ENCODE measurements at regions not wholly inside any gene's neighbourhood (a gene's known extent, or its start where the extent isn't known, plus 50 kb on each side); places are given as distances from the start of the nearest gene placed in this dataset.

GRCh38 chr4:79223993-79224776 lies 101.7 kb downstream of the NAA11 start:
- Histone ChIP-seq H3K4me1 (no peaks in the 10 kb centered on the region), H3K27ac (no peak overlapping the region), H3K4me3 (no peak overlapping the region), H3K9me3 (no peaks in the 10 kb centered on the region), H3K4me2 (no peak overlapping the region)
- WGBS (ENCODE audit: missing lambda C conversion rate), result 4% methylated on average over 5 of the region's 5 CpGs
- ATAC-seq (no peak), FAIRE-seq (no peak), DNase-seq (ENCODE audit: low read depth in 1 of 2, low spot score in 1 of 2) (no peak)
- ChIA-PET CTCF (no interaction called here), POLR2A (no interaction called here)
- no peak for TF ChIP-seq MAX (IDR thresholded peaks at IDR 0.05)
- no peak for TF ChIP-seq JUNB (IDR thresholded peaks at IDR 0.05)
- TF ChIP-seq CHD2 (IDR thresholded peaks at IDR 0.05; ENCODE audit: low read length, partially characterized antibody), result no peak
- no peak for TF ChIP-seq NPAS2 (CRISPR knock-in tag; IDR thresholded peaks at IDR 0.05; ENCODE audit: borderline replicate concordance)
- no peak for TF ChIP-seq SREBF2 (IDR thresholded peaks at IDR 0.05)
- no peak for TF ChIP-seq RCOR1 (IDR thresholded peaks at IDR 0.05; ENCODE audit: low read depth, low read length)

- TF ChIP-seq E2F6 (IDR thresholded peaks at IDR 0.05; ENCODE audit: borderline replicate concordance, low read depth), result no peak
- no peak for TF ChIP-seq FOXS1 (CRISPR knock-in tag; IDR thresholded peaks at IDR 0.05)
- no peak for TF ChIP-seq REST (IDR thresholded peaks at IDR 0.05)
- no peak for TF ChIP-seq EHF (CRISPR knock-in tag; IDR thresholded peaks at IDR 0.05)
- no peak for TF ChIP-seq MAX (IDR thresholded peaks at IDR 0.05)
- TF ChIP-seq SREBF2 (IDR thresholded peaks at IDR 0.05), result no peak
- no peak for TF ChIP-seq FOSL2 (IDR thresholded peaks at IDR 0.05)
- no peak for TF ChIP-seq FOSL2 (CRISPR knock-in tag; IDR thresholded peaks at IDR 0.05)
- TF ChIP-seq JUN (IDR thresholded peaks at IDR 0.05), result no peak
- TF ChIP-seq JUNB (IDR thresholded peaks at IDR 0.05), result no peak
- no peak for FAIRE-seq
- ATAC-seq, result no peak
- no peak overlapping the region for H3K4me3 ChIP-seq
- no peaks in the 10 kb centered on the region for H3K4me1 ChIP-seq
- no peaks in the 10 kb centered on the region for H3K9me3 ChIP-seq
- no peak overlapping the region for H3K4me2 ChIP-seq
- ChIA-PET POLR2A (no interaction called here), CTCF (interaction anchor here (0.7 kb wide), 1 partner anchor 746 kb away, joined by 3 read pairs; no protein-coding TSS in a partner anchor)
- no peak for DNase-seq (ENCODE audit: low read depth in 1 of 2, low spot score in 1 of 2)
- H3K27ac ChIP-seq, result no peak overlapping the region
Measured at GRCh38 chr4:79217025-79217424, 108.8 kb downstream of the NAA11 start.

GRCh38 chr4:79213702-79214101 lies 112.2 kb downstream of the NAA11 start:
- DNase-seq (ENCODE audit: low read depth in 1 of 2, low spot score in 1 of 2), result no peak
- no peaks in the 10 kb centered on the region for H3K9me3 ChIP-seq
- no peak overlapping the region for H3K4me3 ChIP-seq
- H3K27ac ChIP-seq, result no peak overlapping the region
- no peaks in the 10 kb centered on the region for H3K4me1 ChIP-seq
- POLR2A ChIA-PET, result no interaction called here
- FAIRE-seq, result no peak
- no peak for ATAC-seq
- CTCF ChIA-PET, result no interaction called here
- TF ChIP-seq EHMT2 (IDR thresholded peaks at IDR 0.05; ENCODE audit: low read depth) (no peak), TP53 (CRISPR knock-in tag; IDR thresholded peaks at IDR 0.05) (no peak), RNF2 (IDR thresholded peaks at IDR 0.05; ENCODE audit: borderline replicate concordance, low read depth) (no peak), PHF8 (IDR thresholded peaks at IDR 0.05; ENCODE audit: borderline replicate concordance, low read depth) (no peak), HMGXB4 (CRISPR knock-in tag; IDR thresholded peaks at IDR 0.05; ENCODE audit: borderline replicate concordance) (no peak), ZC3H11A (IDR thresholded peaks at IDR 0.05) (no peak), EHF (CRISPR knock-in tag; IDR thresholded peaks at IDR 0.05) (no peak), GATA3 (IDR thresholded peaks at IDR 0.05; ENCODE audit: borderline replicate concordance) (no peak), NR3C1 (IDR thresholded peaks at IDR 0.05) (no peak), CBX2 (IDR thresholded peaks at IDR 0.05; ENCODE audit: borderline replicate concordance, low read depth) (no peak), POLR2AphosphoS2 (conservative IDR thresholded peaks at IDR 0.05; ENCODE audit: low read length) (no peak), CTCF (IDR thresholded peaks at IDR 0.05) (no peak), ZNF302 (CRISPR knock-in tag; IDR thresholded peaks at IDR 0.05) (no peak), FOXS1 (CRISPR knock-in tag; IDR thresholded peaks at IDR 0.05) (no peak), EP300 (IDR thresholded peaks at IDR 0.05) (no peak)
- no peak overlapping the region for H3K4me2 ChIP-seq

Measured in A549 (cell line).